ENCODE measurements at regions not wholly inside any gene's neighbourhood (a gene's known extent, or its start where the extent isn't known, plus 50 kb on each side); places are given as distances from the start of the nearest gene placed in this dataset.

DNA sequence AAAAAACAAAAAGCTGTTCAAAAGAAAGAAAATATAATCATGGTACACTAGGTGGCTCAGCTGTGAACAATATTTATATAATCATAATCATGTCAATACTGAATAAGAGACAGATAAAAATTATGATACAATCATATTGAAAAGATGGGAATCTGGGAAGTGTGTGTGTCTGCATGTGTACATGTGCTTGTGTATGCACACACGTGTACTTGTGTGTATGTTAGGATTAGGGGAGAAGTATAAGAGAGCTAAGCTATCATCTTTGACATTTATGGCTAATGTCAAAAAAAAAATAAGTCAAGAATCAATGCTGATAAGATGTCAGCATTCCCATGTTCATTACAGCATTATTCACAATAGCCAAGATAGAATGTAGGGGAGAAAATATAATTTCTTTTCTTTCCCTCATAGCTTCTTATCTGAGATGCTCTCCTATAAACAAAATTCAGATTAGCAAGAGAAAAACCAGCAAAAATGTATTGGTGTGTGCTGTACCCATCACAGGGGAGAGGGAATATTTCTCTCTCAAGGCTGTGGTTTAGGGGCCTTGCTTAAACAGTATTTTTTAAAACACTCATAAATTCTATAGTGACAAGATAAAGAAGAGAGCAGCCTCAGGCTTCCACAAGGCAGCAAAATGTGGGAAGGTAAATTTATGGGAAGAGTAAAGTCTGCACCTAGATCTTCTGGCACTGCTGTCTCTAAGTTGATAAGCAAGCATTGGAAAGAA, 63.4 kb upstream of the ITGA11 start:
- no peak overlapping the region for H3K18ac ChIP-seq (ENCODE audit: insufficient read length, low read depth, low read length)
- no peak overlapping the region for H2AK5ac ChIP-seq (ENCODE audit: insufficient read length, low read length)
- no peak overlapping the region for H2BK5ac ChIP-seq (ENCODE audit: insufficient read length, low read length)
- H3K27me3 ChIP-seq (ENCODE audit: insufficient read depth, low read length), result no peaks in the 10 kb centered on the region; the same call in 1 of the 2 replicates
- no peak overlapping the region for H4K91ac ChIP-seq (ENCODE audit: insufficient read length, low read depth, low read length)
- WGBS (ENCODE audit: extremely low coverage, insufficient read length, low lambda C conversion rate), result no CpG with 5 or more reads among the region's 1 CpG
- H3K4me1 Mint-ChIP-seq, result peaks cover 6 to 7% of the 10 kb centered on the region in 2 experiments; a peak in 3 of 4 replicates
- no peaks in the 10 kb centered on the region for H3K23me2 ChIP-seq (ENCODE audit: insufficient read length, low read depth, low read length, poor library complexity, severe bottlenecking)
- no peaks in the 10 kb centered on the region for H3K79me1 ChIP-seq (ENCODE audit: insufficient read depth, low read depth, low read length, poor library complexity, severe bottlenecking)
- no peak overlapping the region for H2AFZ ChIP-seq (ENCODE audit: low read length)
- no peaks in the 10 kb centered on the region; a peak in 1 of 5 replicates for H3K9me3 Mint-ChIP-seq
- no peak overlapping the region for H3K27ac ChIP-seq (ENCODE audit: insufficient read length, low read depth, low read length)
- no peaks in the 10 kb centered on the region for H3K9me3 ChIP-seq (ENCODE audit: control insufficient read depth, low read depth, low read length)
- TF ChIP-seq, protein P1, sequence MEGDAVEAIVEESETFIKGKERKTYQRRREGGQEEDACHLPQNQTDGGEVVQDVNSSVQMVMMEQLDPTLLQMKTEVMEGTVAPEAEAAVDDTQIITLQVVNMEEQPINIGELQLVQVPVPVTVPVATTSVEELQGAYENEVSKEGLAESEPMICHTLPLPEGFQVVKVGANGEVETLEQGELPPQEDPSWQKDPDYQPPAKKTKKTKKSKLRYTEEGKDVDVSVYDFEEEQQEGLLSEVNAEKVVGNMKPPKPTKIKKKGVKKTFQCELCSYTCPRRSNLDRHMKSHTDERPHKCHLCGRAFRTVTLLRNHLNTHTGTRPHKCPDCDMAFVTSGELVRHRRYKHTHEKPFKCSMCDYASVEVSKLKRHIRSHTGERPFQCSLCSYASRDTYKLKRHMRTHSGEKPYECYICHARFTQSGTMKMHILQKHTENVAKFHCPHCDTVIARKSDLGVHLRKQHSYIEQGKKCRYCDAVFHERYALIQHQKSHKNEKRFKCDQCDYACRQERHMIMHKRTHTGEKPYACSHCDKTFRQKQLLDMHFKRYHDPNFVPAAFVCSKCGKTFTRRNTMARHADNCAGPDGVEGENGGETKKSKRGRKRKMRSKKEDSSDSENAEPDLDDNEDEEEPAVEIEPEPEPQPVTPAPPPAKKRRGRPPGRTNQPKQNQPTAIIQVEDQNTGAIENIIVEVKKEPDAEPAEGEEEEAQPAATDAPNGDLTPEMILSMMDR (conservative IDR thresholded peaks at IDR 0.05), result no peak
- H4K5ac ChIP-seq (ENCODE audit: insufficient read length, low read depth, low read length), result no peak overlapping the region
- no peak overlapping the region for H3K14ac ChIP-seq (ENCODE audit: insufficient read depth, low read length)
- H3K4me3 Mint-ChIP-seq, result no peak overlapping the region
- H3K23ac ChIP-seq (ENCODE audit: insufficient read length, low read depth, low read length), result no peak overlapping the region
- no peak for DNase-seq
- no peak overlapping the region for H4K8ac ChIP-seq (replicated peaks; ENCODE audit: insufficient read length, low read depth, low read length)
- H4K20me1 ChIP-seq (ENCODE audit: control insufficient read depth, insufficient read depth, insufficient read length), result no peaks in the 10 kb centered on the region
- no peak overlapping the region for H2BK12ac ChIP-seq (ENCODE audit: insufficient read length, low read depth, low read length)
- no peak overlapping the region for H3K27ac Mint-ChIP-seq
- H3K4me2 ChIP-seq (ENCODE audit: insufficient read depth, insufficient read length, low read length), result no peak overlapping the region
- H3K36me3 Mint-ChIP-seq (ENCODE audit: insufficient read depth in 1 of 3, low read depth in 3 of 3), result no peaks in the 10 kb centered on the region
- H3K79me2 ChIP-seq (ENCODE audit: insufficient read depth, low read length), result 0 out of 2 replicates have a peak, but pooled peaks cover 1% of the 10 kb centered on the region
- no peak overlapping the region for H3K56ac ChIP-seq (ENCODE audit: insufficient read length, low read depth, low read length)
- H3K27me3 Mint-ChIP-seq (ENCODE audit: low read depth), result peaks cover 6% of the 10 kb centered on the region; the same call in 1 of the 2 replicates
- no peak overlapping the region for H2BK120ac ChIP-seq (ENCODE audit: low read depth, low read length, poor library complexity, severe bottlenecking)
- no peak overlapping the region for H3K4ac ChIP-seq (ENCODE audit: low read depth, low read length)
- no peak overlapping the region for H2BK20ac ChIP-seq (ENCODE audit: low read depth, low read length, poor library complexity, severe bottlenecking)
- H2BK15ac ChIP-seq (ENCODE audit: low read depth, low read length), result no peak overlapping the region
- no peak overlapping the region for H3K9ac ChIP-seq (ENCODE audit: extremely low read depth, insufficient read length, low read length)
- no peak overlapping the region for H3T11ph ChIP-seq (ENCODE audit: low read length)
- no peaks in the 10 kb centered on the region for H3K4me1 ChIP-seq (ENCODE audit: insufficient read depth, low read length)

All from H9 (cell line).